H54 (cell line): ENCODE measurements at regions not wholly inside any gene's neighbourhood (a gene's known extent, or its start where the extent isn't known, plus 50 kb on each side); places are given as distances from the start of the nearest gene placed in this dataset.

ENCODE experiments used
- DNase-seq: peaks from one replicate; pipeline ENCODE4 v3.0.0; 2011; ENCODE audit warnings: low spot score, mixed read lengths; ENCODE audit not compliant: insufficient read length
- FAIRE-seq: peaks from 3 replicates; lab custom pipeline; 2011; peaks lifted over from hg19 to GRCh38; lab: Jason Lieb, UNC
- POLR2A ChIP-seq: IDR thresholded peaks from 2 replicates; pipeline ENCODE4 v1.6.1; 2011; ENCODE audit warnings: low read depth, mild to moderate bottlenecking, low read length

DNA sequence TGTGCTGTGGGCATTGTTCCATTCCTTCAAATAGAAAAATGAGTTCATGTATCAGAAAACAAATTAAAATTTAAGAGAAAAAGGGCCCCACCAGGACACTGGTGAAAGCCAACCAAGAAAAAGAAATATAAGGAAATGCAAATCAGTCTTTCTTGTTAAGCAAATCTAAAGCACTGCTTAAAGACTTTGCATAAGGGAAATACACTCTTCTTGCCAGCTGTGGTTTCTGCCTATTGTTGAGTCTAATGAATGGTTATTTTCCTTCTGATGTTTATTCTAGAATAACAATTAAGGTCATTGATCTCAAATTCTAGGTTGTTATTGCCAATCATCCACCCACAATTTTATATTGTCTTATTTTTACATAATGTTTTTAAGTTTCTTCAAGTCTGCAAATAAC is 158.6 kb upstream of the SNX7 start:
- FAIRE-seq: no peak
- no peak for TF ChIP-seq POLR2A
- no peak for DNase-seq

GRCh38 chr1:98500324-98500723 is 161.2 kb upstream of the SNX7 start:
- no peak for TF ChIP-seq POLR2A
- DNase-seq: no peak
- no peak for FAIRE-seq

- FAIRE-seq (no peak), DNase-seq (no peak)
- no peak for TF ChIP-seq POLR2A
Observed at GRCh38 chr1:98498651-98499050, 162.9 kb upstream of the SNX7 start.

GRCh38 chr1:98497497-98497896 is 164.0 kb upstream of the SNX7 start:
- DNase-seq: no peak
- TF ChIP-seq POLR2A: no peak
- FAIRE-seq: no peak

DNA sequence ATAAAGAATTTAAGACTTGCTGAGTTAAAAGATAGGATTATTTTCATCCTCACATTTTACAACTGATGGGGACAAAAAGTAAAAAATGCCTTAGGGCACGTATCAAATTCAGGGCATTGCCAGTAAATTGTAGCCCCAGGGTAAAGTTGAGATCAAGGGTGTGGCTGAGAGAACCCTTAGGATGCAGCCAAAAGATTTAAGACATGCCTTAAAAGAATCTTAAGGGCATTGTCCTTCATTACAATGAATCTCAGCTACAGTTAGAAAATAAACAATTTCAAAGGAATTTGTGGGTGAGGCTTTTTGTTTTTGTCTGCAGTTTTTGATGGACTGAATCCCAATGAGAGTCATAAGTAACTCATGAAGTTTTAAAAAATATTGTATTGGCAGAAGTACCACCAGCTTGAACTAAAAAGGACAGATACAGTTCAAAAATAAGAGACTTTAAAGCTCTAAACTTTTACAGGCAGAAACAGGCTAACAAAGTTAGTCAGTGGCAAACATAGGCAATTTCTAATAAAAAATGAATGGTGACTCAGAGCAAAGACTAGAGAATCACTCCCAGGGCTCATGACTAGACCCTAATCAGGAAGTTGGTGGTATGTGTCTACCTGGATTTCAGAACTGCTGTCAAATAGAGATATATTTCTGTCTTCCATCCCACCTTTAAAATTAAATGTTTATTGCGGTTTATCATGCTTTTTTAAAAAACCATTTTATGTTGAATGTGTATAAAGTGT is 165.1 kb upstream of the SNX7 start:
- no peak for TF ChIP-seq POLR2A
- FAIRE-seq: peak; percentile 50

GRCh38 chr1:98493469-98493868 is 168.1 kb upstream of the SNX7 start:
- DNase-seq: no peak
- TF ChIP-seq POLR2A: no peak
- peak; percentile 38 for FAIRE-seq

More for the DNA sequence above, 165.1 kb upstream of the SNX7 start:
- no peak for DNase-seq

GRCh38 chr1:98490099-98490498 is 171.4 kb upstream of the SNX7 start:
- TF ChIP-seq POLR2A: no peak
- FAIRE-seq: no peak

GRCh38 chr1:98487620-98488019 is 173.9 kb upstream of the SNX7 start:
- TF ChIP-seq POLR2A: no peak
- DNase-seq (no peak), FAIRE-seq (no peak)

More at GRCh38 chr1:98490099-98490498, 171.4 kb upstream of the SNX7 start:
- DNase-seq: no peak

DNA sequence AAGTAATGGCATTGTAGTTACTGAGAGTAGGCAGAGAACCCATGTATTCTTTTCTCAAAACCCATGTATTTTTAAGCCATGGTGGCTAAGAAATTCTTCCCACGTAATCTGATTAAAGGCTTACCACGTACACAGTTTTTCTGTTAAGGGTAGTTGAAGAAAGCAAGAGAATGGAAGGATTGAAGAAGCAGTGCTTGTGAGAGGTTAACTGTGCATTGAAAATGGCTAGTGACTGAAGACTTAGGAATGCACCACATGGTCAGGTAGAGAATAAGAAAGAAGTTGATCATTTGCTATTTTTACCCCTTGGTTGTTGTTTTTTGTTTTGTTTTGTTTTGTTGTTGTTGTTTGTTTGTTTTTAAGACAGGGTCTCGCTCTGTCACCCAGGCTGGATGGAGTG is 178.9 kb upstream of the SNX7 start:
- FAIRE-seq (peak; percentile 76), DNase-seq (no peak)
- TF ChIP-seq POLR2A: no peak

DNA sequence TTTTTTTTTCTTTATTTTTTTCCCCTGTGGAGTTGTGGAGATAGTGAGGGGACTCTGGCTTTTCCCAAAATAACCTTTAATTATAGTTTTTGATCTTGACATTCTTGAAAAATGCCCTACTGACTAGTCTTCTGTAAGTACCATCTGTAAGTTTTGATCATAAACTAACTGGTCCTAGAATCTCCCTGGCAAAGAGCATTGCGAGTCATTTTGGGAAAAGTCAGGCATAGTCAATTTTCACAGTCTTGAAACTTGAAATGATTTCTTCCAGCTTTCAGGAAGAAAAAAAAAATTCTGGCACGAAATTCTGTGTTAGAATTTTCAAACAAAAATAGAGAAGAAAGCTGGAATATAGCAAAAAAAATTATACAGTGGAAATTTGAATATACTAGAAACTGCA is 181.2 kb upstream of the SNX7 start:
- DNase-seq (no peak), FAIRE-seq (no peak)
- no peak for TF ChIP-seq POLR2A

- TF ChIP-seq POLR2A: no peak
- DNase-seq (no peak), FAIRE-seq (no peak)
Observed at GRCh38 chr1:98478121-98478520, 183.4 kb upstream of the SNX7 start.

- no peak for DNase-seq
- peak; percentile 27 for FAIRE-seq
- no peak for TF ChIP-seq POLR2A
Observed at GRCh38 chr1:98472878-98473277, 188.6 kb upstream of the SNX7 start.

- peak; percentile 6 for FAIRE-seq
- no peak for DNase-seq
- TF ChIP-seq POLR2A: no peak
Observed at GRCh38 chr1:98471633-98472032, 189.9 kb upstream of the SNX7 start.

DNA sequence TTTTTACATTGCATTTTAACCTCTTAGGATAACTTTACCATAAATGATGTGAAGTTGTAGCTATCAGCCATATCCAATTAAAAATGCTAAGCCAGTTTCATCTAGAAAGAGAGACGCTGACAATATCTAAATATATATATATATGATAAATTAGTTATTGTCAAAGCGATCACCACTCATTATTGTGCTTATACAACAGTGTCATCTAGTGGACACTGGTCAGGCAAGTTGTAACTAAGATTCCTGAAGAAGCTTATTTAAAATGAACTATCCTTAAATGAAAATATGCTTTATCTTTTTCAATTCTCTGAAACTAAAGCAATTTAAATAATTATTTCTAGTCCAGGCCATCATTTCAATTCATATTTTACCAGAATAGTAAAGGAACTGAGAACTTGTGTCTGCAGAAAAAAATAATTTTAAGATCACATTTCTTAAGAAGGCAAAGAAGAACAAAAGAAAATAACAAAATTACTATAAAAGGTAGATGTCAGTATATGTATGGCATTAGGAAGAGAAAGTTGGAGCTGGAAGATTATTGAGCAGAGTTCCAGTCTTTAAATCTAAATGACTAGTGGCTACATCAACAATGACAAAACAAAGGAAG is 193.3 kb upstream of the SNX7 start:
- peak; percentile 38 for FAIRE-seq
- no peak for TF ChIP-seq POLR2A
- peak; percentile 3 for DNase-seq

GRCh38 chr1:98467586-98467985 is 193.9 kb upstream of the SNX7 start:
- peak; percentile 78 for FAIRE-seq
- DNase-seq: no peak
- no peak for TF ChIP-seq POLR2A
